Stimulated activated CD4-positive, alpha-beta T cell treated with anti-CD3 and anti-CD28 coated beads, Interleukin-2, amount 100 ng/mL, for 24 hours (primary cell): ENCODE measurements at regions not wholly inside any gene's neighbourhood (a gene's known extent, or its start where the extent isn't known, plus 50 kb on each side); places are given as distances from the start of the nearest gene placed in this dataset.
"Not testable (repeated sequence)": the region's sequence is repeated elsewhere in the genome, so short reads cannot be mapped to it uniquely, and the experiment has no call there.

Experiments
- DNase-seq, 2 donors: peaks; one replicate each; pipeline ENCODE4 v3.0.0-alpha.2; 2020

DNA sequence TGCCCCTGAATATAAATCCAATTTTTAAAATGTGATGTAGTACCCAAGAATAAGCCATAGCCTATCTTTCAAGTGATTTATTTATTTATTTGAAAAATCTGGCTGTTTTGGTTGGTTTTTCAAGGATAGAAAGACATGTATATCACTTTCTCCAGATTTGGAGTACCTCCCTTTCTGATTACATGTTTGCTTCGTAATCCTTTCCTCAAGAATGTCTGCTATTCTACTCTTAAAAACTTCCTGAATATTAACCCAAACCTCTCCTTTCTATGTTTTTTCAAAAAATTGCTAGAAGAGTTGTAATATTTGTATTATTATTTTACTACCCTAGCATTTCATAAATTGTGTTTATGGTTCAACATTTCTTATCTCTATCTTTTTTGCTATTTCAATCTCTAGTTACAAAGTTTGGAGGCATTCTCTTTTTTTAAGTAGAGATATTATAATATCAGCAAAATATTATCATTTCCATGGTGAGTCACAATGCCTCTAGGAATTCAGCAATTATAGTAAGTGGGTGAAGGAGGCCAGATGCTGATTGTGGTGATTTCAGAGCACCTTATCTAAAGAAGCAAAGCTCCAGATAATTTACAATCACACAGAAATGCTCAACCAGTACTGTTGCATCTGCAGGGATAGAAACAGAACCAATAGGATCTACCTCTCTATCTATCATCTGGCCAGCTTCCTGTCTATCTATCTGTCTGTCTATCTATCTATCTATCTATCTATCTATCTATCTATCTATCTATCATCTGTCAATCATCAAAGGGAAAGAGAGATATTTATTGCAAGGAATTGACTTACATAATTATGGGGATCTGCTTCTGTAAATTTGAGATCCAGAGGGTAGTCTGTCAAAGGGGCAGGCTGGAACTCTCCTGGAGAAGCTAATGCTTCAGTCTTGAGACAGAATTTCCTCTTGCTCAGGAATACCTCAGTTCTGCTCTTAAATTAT lies 412.5 kb upstream of the SEMA3C start:
- DNase-seq: no peak

- no peak for DNase-seq
These were observed 411.3 kb upstream of the SEMA3C start for GRCh38 chr7:81330108-81330507.

- no peak for DNase-seq
These were observed 408.8 kb upstream of the SEMA3C start for GRCh38 chr7:81327468-81328266.

- no peak for DNase-seq
These were observed 403.1 kb upstream of the SEMA3C start for GRCh38 chr7:81321949-81322348.

DNA sequence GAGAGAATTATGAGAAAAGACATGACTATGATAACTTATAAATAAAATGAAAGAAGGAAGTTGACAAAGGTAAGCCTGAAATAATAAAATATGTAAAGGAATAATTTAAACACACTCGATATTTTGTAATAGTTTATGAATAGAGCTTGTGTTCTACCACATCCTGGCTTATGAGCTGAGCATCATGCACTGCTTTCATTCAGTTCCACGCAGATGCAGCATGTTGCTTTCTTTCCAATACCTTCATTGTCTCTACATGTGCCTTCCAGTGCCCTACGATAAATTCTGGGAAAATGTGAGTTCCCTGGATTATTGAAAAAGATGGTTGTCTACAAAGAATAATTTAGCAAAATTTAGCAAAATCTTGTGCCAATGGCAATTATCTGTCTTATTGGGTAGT lies 398.9 kb upstream of the SEMA3C start:
- no peak for DNase-seq

GRCh38 chr7:81308643-81309322 lies 389.9 kb upstream of the SEMA3C start:
- DNase-seq: no peak

- DNase-seq: no peak
These were observed 383.0 kb upstream of the SEMA3C start for GRCh38 chr7:81301815-81302214.

- no peak for DNase-seq
These were observed 381.9 kb upstream of the SEMA3C start for GRCh38 chr7:81300753-81301152.

DNA sequence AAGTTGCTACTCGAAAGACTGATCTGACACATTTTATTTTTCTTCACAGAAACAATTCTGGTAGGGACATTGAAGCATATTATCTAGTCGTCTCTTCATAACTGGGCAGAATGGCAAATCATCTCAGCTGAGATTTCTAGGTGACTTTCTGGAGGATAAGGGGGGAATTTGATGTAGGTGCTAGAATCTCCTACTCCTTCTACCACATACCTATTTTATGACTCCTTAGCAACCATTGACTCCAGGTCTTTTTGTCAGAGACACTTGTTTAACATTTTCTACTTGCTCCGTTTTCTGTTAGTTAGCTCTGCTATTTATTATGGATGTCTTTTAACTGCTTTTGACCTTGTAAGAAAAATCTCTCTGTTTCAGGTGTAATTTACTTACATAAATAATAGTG lies 380.9 kb upstream of the SEMA3C start:
- DNase-seq: no peak

- no peak for DNase-seq
These were observed 380.3 kb upstream of the SEMA3C start for GRCh38 chr7:81298951-81299666.

GRCh38 chr7:81297317-81297716 lies 378.5 kb upstream of the SEMA3C start:
- DNase-seq: no peak

DNA sequence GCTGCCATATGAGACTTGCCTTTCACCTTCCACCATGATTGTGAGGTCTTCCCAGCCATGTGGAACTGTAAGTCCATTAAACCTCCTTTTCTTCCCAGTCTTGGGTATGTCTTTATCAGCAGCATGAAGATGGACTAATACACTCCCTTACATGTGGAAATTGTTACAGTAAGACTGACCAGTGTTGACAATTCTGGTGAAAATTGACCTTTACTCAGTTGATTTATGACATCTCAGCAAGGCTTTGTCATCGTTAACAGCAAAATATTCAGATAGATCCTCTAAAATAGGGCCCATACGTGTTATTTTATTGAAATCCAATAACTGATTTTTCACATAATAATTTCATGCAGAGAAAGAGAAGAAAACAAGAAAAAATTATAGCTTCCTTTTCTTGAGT lies 377.9 kb upstream of the SEMA3C start:
- DNase-seq: no peak

- no peak for DNase-seq
These were observed 376.2 kb upstream of the SEMA3C start for GRCh38 chr7:81294897-81295515.

GRCh38 chr7:81293806-81294205 lies 375.0 kb upstream of the SEMA3C start:
- no peak for DNase-seq

GRCh38 chr7:81286754-81287153 lies 367.9 kb upstream of the SEMA3C start:
- not testable (repeated sequence) for DNase-seq

DNA sequence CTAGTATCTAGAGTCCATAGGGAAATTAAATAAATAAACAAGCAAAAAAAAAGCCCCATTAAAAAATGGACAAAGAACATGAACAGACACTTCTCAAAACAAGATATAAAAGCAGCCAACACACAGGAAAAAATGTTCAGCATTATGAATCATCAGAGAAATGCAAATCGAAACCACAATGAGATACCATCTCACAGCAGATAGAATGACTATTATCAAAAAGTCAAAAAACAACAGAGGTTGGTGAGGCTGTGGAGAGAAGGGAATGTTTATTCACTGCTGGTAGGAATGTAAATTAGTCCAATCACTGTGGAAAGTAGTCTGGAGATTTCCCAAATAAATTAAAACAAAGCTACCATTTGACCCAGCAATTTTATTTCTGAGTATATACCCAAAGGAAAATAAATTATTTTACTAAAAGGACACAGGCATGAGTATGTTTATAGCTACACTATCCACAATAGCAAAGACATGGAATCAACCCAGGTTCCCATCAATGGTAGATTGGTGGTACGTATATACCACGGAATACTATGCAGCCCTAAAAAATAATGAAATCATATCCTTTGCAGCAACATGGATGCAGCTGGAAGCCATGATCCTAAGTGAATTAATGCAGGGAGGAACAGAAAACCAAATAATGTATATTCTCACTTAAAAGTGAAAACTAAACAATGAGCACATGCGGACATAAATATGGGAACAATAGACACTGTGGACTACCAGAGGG lies 366.5 kb upstream of the SEMA3C start:
- DNase-seq: no peak

- DNase-seq: no peak
These were observed 365.7 kb upstream of the SEMA3C start for GRCh38 chr7:81284576-81284975.

DNA sequence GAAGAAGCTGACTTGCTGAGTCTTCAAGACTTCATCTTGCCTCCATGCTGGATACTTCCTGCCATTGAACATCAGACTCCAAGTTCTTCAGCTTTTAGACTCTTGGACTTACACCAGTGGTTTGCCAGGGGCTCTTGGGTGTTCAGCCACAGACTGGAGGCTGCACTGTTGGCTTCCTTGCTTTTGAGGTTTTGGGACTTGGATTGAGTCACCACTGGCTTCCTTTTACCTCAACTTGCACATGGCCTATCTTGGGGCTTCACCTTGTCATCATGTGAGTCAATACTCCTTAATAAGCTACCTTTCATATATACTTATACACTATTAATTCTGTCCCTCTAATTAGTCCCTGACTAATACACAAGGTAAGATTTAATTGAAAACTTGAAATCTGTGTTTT lies 361.7 kb upstream of the SEMA3C start:
- DNase-seq: no peak

- no peak for DNase-seq
These were observed 358.8 kb upstream of the SEMA3C start for GRCh38 chr7:81277691-81278090.

- DNase-seq: no peak
These were observed 354.9 kb upstream of the SEMA3C start for GRCh38 chr7:81273601-81274397.

DNA sequence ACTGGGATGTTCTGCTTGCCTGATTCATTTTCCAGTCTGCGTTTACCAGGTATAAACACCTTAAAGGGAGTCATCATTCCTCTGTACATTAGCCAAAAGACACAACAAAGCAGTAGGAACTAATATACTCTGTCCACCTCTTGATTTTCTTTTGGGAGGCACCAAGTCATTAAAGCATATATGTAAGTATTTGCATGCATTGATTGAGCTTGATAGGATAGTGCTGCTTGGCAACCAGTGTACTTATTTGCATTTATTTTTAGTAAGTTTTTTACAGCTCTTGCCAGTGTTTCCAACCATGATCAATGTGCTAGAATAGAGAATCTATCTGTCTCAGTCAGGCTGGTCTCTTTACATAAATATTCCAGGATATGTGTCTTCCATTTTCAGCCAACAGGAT lies 353.3 kb upstream of the SEMA3C start:
- no peak for DNase-seq
